SK-N-DZ (cell line): ENCODE measurements at regions not wholly inside any gene's neighbourhood (a gene's known extent, or its start where the extent isn't known, plus 50 kb on each side); places are given as distances from the start of the nearest gene placed in this dataset.
A peak's percentile ranks its signal among the peaks of the same experiment; 100 is the strongest.

Source experiments
- DNase-seq: peaks from one replicate; pipeline ENCODE4 v3.0.0-alpha.2; 2015; ENCODE audit warnings: low spot score

DNA sequence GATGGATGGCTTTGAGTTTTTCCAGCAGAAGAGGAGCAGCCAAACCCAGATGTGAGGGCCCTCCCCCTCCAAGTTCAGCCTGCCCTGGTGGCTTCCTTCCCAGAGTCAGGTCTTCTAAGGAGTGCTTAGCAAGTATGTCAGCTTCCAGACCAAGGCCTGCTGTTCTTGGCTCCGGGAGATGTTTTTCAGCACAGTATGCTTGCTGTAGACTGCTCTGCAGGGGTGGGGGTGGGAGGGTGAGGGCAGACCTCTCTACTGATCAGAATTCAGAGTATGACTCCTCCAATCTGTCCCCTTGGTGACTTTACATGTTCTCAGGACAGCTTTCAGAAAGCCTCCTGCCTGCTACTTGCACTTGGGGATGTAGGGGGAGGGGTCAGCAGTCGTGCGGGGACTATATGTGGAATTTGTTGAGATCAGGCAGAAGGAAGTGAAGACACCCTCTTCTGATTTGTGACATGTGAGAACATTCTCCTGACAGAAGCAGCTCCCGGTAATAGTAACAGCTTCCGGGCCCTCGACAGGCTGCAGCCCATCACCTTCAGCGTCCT is 516.4 kb upstream of the ZMIZ1 start:
- DNase-seq = no peak

DNA sequence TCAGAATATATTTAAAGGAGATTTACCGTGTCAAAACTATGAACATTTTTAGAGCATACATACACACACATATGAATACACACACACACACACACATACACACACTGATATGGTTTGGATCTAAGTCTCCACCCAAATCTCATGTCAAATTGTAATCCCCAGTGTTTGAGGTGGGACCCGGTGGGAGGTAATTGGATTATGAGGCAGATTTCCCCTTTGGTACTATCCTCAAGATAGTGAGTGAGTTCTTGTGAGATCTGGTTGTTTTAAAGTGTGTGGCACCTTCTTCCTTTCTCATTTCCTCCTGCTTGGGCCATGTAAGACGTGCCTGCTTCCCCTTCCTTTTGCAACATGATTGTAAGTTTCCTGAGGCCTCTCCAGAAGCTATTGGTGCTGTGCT is 515.0 kb upstream of the ZMIZ1 start:
- no peak for DNase-seq

DNA sequence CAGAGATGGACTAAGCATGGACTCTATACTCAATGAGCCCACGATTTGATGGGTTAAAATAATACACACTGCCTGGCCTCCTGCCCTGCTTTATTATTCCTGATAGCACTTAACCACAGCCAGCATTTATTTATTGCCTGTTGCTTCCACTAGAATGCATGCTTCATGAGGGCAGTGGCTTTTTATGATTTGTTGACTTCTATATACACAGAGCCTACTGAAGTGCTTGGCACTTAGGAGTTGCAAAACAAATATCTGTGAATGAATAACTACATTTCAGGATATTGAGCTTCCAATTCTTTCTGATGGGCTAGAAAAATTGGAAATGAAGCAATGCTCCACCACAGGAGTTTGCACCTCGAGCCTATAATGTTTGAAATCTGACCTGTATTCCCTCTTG is 513.6 kb upstream of the ZMIZ1 start:
- DNase-seq = no peak

DNA sequence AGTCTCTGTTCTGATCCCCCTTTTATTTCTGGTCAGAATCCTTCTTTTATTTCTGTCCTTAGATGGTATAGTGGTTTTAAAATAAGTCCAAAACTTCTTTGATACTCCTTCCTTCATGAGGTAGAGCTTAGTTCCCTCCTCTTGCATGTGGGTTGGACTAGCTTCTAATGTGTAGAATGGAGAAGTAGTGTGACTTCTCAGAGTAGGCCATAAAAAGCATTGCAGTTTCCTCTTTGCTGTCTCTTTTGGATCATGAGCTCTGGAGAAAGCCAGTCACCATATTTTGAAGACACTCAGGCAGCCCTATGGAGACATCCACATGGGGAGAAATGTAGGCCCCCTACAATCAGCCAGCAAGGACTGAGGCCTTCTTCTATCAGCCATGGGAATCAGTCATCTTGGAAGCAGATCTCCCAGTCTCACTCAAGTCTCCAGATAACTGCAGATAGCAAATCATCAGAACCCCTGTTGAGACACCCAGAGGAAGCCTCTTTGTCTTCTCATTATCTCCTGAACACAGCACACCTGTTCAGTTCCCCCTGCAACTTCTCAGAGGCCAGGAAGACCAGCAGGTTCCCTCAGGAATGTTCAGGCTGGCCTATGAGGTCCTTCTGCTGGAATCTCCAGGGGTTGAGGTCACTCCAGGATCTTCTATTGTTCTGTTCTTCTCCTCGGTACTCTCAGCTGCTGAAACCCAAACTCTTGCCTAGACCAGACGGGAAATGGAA is 511.9 kb upstream of the ZMIZ1 start:
- no peak for DNase-seq

DNA sequence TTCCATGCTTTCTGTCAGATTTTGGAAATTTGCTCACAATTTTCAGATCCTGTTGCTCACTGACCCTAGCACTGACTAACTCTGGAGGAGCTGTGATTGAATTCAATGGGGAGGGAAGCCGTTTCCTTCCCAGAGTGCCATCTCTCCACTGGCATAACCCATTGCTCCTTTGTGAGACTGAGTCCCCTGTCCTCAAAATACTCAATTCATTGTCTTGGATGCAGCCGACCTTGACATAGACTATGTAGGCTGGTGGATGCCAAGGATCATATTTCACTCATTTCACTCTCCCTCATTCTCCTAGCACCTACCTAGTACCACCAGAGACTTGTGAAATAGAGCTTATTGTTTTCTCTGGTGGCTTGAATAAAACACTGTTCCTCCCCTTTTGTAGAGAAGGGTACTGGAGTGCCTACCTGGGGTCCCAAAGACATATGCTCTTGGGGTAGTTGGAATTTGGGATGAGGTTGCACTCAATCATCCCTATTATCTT is 511.3 kb upstream of the ZMIZ1 start:
- DNase-seq = no peak

DNA sequence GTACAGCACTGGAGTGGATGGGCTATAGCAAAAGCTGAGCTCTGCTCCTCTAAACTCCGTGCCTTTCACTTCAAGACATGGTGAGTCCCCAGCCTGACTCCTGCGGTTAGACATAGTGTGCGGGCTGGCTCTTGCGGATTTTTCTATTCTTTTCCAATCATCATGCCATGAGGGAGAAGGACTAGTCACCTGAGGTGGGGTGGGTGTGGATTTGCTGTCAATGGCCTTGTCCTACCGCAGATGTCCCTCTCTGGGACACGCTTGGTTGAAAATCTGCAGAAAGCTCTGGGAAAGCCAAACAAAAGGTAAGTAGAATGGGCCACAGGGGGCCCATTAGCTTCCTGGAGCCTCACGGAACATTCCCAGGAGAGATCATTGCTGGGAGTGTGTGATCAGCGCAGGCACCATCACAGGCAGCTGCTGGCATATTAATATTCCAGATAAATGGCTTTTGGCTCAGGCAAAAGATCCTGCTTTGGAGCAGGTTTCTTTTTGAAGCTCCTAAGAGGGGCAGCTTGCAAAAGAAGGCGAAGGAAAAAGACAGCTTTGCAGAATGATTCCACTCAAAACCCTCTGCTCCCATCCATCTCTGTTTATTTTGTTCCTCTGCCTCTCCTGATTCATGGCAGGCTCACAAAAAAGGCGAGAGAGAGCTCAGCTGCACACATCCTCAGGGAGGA is 509.0 kb upstream of the ZMIZ1 start:
- no peak for DNase-seq

DNA sequence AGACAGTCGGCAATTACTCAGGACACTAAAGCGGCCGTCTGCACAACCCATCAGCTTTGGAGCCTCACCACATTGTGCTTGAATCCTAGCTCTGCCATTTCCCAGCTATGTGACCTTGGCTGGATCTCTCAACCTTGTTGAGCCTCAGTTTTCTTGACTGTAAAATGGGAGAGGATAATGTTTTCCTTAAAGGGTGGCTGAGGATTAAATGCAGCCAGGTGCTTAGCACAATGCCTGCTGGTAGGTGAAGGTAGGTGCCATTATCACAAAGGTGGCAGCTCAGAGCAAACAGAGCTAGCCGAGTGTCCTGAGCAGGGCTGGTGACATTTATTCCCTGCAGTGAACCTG is 508.5 kb upstream of the ZMIZ1 start:
- no peak for DNase-seq

DNA sequence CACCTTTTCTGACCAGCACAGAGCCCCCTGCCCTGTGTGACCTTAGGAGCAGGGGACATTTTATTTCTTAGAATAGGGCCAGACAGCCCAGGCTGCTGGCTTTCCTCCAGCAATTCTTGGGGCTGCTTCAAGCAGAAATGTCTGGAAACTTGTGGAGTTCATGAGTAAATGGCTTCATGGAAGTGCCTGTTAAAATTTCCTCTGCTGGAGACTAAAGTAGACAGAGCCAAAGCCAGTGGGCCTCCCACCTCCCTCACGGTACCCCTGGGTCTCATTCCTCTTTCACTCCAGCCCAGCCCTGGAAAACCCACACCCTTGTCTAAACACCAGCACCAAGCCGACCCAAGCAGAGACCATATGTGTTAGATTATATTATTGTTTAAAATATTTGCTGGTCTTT is 505.5 kb upstream of the ZMIZ1 start:
- no peak for DNase-seq

DNA sequence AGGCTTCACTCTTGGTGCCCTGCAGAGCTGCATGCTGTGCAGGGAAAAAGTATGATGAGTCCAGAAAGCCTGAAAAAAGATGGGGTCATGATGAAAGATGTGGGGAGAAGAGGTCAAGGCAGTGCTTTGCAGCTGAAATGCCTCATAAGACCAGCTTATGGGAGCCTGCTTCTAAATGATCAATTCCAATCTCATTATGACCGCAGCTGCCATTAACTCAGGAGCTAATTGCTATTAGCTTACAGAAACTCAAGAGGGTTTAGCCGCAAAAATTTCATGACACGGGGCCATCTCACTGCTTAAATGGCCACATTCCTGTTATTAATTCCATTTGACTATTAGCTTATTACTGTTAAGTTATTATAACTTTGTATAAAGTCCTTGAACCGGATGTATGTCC is 502.9 kb upstream of the ZMIZ1 start:
- no peak for DNase-seq

DNA sequence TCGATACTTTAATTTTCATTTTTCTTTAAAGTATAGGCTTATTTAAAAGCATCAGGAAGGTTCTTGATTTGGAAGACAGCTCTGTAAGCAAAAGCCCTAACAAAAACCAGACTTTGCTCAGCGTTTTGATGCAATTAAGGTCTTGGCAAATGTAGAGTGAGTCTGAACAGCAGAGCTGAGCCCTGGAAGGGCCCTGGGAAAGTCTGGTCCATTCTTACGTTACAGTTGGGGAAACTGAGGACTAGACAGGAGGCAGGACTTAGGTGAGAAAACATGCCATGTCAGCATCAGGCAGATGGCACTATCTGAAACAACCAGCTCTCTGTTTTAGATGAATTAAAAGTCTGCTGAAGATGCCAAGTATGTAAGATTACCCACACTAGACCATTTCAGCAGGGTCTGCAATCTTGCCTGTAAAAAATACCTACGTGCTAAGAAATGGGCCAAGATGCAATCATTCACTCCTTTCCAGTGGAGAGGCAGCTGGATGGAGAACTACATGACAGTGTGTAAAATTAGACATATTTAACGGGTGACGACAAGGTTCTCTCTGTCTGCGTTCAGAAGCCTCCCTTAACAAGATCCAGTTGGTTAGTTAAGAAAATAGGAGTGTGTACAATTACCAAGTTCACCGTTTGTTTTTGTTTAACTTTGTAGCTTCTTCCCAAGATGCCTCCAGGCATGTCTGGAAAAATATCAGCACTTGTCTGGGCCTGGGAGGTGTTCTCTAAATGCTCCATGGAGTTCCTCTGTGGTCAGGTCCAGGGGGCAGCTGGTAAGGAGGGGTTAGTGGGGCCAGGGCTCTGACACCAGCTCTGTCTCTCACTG is 502.3 kb upstream of the ZMIZ1 start:
- DNase-seq = peak; percentile 58

DNA sequence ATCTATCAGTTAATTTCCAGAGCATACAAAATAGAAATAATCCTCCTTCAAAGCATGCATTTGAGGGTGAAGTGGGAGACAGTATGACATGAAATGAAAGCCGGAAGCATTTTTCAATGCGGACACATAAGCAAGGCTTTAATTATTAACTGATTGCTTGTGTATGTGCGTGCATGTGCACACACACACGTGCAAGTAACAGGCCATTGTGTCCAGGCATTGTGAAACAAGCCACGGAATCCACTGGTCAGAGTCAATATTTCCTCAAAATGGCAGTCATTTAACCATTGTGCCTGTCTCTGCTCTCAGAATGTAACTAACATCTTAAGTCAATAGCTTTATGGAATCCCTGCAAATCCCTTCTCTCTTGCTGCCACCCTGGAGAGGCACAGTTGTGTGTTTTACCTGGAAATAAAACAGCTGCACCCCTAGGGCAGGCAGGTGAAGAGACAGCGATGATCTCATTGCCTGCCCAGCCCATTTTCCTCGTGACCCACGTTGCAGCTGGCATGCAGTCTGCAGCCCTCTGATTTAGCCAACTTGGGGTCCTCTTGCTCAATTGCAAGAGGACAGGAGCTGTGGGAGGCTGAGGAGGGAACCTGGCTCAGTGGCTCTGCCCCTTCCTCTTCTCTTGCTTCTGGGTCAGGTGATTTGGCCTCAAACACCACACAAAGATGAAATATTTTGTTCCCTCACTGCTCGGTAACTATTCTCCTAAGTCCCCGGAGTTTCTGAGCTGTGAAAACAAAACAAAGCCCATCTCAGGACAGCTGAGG is 500.9 kb upstream of the ZMIZ1 start:
- no peak for DNase-seq

DNA sequence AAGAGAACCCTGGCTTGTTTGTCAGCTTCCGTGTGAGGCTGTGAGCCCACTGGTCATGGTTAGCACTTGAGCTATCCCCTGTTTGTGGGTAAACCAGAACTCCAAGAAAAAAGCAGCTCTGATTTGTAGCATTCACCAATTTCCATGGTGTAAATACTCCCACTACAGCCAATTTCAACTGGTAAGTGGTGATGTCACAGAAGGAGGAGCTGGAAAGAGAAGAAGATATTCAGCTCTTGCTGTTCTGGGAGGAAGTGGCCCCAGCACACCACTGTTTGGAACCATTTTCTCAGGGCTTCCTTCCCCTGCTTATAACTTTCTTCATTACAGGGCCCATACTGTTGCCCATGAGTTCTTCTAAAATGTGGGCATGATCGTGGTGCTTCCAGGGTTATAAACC is 500.1 kb upstream of the ZMIZ1 start:
- no peak for DNase-seq

DNA sequence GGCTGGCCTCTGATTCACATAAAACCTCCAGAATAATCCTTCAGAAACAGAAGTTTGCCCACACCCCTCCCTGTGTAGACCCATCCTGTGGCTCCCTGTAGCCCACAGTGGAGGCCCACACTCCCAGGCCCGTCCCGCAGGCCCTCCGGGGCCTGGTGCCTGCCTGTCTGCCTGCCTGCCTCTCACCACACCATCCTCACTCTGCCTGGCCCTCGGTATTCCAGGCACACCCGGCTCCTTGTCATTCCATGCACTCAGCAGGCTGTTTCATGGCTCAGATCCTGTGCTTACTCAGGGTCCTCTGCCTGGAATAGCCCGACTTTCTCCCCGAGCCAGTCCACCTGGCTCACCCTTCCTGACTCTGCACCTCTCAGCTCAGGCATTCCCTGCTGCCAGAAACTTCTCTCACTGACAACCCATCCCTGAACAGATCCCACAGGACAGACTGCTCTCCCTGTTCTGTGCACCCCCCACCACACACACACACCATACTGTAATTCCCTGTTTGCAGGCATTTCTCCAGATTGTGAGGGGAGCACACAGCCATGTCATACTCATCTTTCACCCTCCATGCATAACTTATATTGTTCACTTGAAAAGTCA is 498.0 kb upstream of the ZMIZ1 start:
- DNase-seq = peak; percentile 29

DNA sequence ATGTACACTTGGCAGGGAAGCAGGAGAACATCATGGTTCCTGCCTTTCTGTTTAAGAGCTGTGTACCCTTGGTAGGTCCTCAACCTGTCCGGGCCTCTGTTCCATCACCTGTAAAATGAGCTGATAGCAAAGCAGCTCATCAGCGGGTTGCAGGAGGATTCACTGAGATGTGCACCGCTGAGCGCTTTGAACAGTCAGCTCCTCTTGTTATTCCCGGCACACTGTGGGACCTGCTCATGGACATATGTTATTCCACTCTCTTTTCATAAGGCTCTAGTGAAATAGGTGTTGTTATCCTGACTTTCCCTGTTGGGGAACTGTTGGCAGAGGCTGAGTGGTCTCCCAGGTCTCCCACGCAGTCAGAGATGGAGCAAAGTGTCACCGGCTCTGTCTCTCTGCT is 497.5 kb upstream of the ZMIZ1 start:
- DNase-seq = no peak

DNA sequence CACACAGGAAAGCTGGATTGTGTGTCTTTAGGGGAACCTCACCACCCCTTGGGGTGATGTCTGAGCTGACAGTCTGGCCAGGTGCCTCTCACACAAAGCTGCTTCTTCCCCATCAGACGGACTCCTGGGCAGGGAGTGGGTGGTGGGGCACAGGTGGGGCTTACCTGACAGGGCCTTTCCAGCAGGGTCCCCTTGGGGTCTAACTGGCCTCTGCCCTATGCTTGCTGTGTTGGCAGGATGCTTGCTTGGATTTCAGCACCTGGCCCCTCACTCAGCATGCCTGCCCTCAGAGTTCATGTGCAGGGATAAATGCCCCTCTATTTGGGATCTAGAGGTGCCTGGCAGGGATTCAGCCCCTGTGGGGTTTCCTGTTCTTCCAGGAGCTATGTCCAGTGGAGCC is 496.9 kb upstream of the ZMIZ1 start:
- DNase-seq = no peak

DNA sequence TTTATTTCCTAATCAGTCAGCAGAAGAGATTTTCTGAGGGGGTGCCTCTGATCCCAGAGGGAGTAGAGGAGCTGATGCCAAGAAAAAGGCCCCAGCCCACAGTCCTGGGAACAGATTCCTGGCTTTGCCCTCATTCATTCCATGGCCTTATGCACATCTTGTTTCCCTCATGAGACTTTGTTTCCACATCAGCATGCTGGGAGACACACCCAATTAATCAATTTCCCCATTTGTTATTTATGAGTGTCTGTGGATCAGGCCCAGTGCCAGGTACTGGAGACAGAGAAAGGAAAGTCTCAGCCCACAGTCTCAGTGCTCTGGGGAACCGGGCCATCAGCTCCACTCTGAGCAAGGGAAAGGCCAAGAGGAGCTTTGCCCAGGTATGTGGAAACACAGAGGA is 496.2 kb upstream of the ZMIZ1 start:
- DNase-seq = no peak

DNA sequence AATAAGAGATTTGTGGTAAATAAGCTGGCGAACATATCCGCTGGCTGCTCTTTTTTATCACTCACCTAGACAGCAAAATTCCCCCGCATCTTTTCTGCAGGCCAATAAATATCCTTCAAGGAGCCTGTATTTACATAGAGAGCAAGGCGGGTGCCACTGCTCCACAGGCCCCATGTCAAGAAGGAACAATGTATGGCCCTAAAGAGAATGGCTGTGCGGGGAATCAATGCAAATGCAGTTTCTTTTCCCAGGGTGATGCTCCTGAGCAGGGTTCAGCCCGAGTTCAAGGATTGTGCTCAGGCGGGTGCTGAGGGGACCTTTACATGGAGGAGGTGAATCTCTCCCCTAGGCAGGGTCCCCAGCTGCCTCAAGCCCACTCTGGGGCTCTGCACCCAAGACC is 494.2 kb upstream of the ZMIZ1 start:
- no peak for DNase-seq

DNA sequence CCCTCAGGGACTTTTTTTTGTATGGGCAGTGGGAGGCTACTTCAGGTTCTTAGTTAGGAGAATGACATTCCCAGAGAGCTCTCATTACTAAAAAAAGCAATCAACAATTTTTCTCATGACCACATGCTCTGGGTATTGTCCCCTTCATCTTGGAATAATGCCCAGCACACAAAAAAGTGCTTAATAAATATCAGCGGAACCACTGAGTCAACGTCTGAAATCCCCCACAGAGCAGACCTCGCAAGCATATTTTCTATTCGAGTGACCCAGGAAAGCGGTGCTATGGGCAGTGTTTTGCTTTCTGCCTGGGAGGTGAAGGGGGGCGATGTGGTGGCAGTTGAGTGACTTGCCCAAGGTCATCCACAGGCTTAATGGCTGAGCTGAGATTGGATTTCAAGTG is 493.4 kb upstream of the ZMIZ1 start:
- no peak for DNase-seq

DNA sequence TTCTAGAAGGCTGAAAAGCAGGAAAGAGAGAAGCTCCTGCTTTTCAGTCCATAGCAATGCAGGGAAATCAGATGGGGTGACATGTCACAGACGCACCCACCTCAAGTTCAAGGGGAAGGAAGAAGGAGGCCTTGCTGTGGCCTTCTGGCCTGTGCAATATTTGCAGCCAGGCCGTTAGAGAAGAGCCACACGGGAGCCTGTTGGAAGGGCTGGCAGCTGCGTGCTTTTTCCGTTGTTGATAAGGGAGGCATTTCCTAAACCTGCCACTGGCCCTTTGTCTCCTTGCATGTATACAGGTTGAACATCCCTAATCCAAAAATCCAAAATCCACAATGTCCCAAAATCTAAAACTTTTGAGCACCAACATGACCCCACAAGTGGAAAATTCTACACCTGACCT is 492.5 kb upstream of the ZMIZ1 start:
- no peak for DNase-seq

DNA sequence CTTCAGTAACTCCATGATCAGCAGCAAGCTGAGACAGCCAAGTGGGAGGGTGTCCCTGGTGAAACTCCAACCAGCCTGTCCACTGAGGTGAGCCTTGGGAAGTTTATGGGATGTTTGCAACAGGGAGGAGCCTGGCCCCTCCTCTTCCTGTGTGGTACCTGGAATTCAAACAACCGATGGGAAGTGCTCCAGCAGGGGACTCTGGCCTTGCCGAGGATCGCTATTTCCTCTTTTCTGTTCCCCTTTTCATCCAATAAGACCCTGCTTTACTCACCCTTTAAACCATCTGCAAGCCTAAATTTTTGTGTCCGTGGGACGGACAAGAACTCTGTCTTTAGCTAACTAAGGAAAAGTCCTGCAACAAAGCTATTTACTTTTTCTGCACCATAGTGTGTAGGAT is 491.1 kb upstream of the ZMIZ1 start:
- no peak for DNase-seq

DNA sequence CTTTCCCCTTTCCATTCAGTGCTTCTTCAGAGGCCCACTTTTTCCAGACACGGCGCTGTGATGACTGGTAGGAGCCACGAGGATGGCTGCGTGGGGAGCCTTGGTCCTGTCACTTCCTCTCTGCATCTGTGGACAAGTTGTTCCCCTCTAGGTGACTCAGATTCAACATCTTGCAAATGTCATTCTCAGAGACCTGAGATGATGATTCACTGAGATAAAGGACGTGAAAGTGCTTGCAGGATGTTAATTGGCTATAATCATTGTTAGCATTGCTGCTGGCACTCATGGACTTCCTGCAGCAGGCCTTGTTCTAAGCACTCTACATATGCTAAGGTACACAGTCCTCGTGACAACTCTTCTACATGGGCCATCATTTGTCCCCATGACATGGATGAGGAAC is 489.8 kb upstream of the ZMIZ1 start:
- DNase-seq = no peak
